NCI-H2227 treated with DMSO at 0.1 percent for 48 hours (cell line): ENCODE measurements at regions not wholly inside any gene's neighbourhood (a gene's known extent, or its start where the extent isn't known, plus 50 kb on each side); places are given as distances from the start of the nearest gene placed in this dataset.

ENCODE experiments used
- DNase-seq: peaks from one replicate; lab custom pipeline; 2025; lab: John Stamatoyannopoulos, UW

GRCh38 chr2:23323917-23324680 is 60.9 kb upstream of the KLHL29 start:
- DNase-seq, result no peak

- DNase-seq, result no peak
Measured at GRCh38 chr2:23326330-23326729, 58.6 kb upstream of the KLHL29 start.

GRCh38 chr2:23327416-23327815 is 57.6 kb upstream of the KLHL29 start:
- DNase-seq, result no peak

- peak; percentile 43 for DNase-seq
Measured at GRCh38 chr2:23327887-23328286, 57.1 kb upstream of the KLHL29 start.

- no peak for DNase-seq
Measured at GRCh38 chr2:23330214-23330613, 54.8 kb upstream of the KLHL29 start.
